Activated CD4-positive, alpha-beta T cell treated with anti-CD3 and anti-CD28 coated beads for 48 hours (primary cell): ENCODE measurements at regions not wholly inside any gene's neighbourhood (a gene's known extent, or its start where the extent isn't known, plus 50 kb on each side); places are given as distances from the start of the nearest gene placed in this dataset.

Experiments used
- DNase-seq: peaks from one replicate; pipeline ENCODE4 v3.0.0-alpha.2; 2020

GRCh38 chr5:88394536-88395175, 126.0 kb upstream of the TMEM161B start:
- DNase-seq, result no peak

GRCh38 chr5:88393716-88394535, 125.3 kb upstream of the TMEM161B start:
- DNase-seq, result no peak

GRCh38 chr5:88393042-88393441, 124.4 kb upstream of the TMEM161B start:
- no peak for DNase-seq

- DNase-seq, result no peak
Measured at GRCh38 chr5:88391991-88392390, 123.3 kb upstream of the TMEM161B start.

- DNase-seq, result no peak
Measured at GRCh38 chr5:88391116-88391515, 122.5 kb upstream of the TMEM161B start.

- DNase-seq, result no peak
Measured at GRCh38 chr5:88390481-88390880, 121.8 kb upstream of the TMEM161B start.

- no peak for DNase-seq
Measured at GRCh38 chr5:88390096-88390441, 121.4 kb upstream of the TMEM161B start.

- no peak for DNase-seq
Measured at GRCh38 chr5:88389338-88390095, 120.9 kb upstream of the TMEM161B start.

GRCh38 chr5:88388476-88389337, 120.1 kb upstream of the TMEM161B start:
- no peak for DNase-seq

GRCh38 chr5:88384886-88385285, 116.2 kb upstream of the TMEM161B start:
- no peak for DNase-seq

GRCh38 chr5:88380332-88380731, 111.7 kb upstream of the TMEM161B start:
- no peak for DNase-seq

- DNase-seq, result no peak
Measured at GRCh38 chr5:88377705-88378656, 109.3 kb upstream of the TMEM161B start.

GRCh38 chr5:88377240-88377639, 108.6 kb upstream of the TMEM161B start:
- no peak for DNase-seq

GRCh38 chr5:88376728-88377127, 108.1 kb upstream of the TMEM161B start:
- no peak for DNase-seq

- DNase-seq, result no peak
Measured at GRCh38 chr5:88374391-88374790, 105.7 kb upstream of the TMEM161B start.

- no peak for DNase-seq
Measured at GRCh38 chr5:88370824-88371223, 102.2 kb upstream of the TMEM161B start.

- no peak for DNase-seq
Measured at GRCh38 chr5:88368201-88368600, 99.6 kb upstream of the TMEM161B start.

GRCh38 chr5:88364991-88365390, 96.3 kb upstream of the TMEM161B start:
- DNase-seq, result no peak

- DNase-seq, result no peak
Measured at GRCh38 chr5:88355490-88356050, 86.9 kb upstream of the TMEM161B start.

GRCh38 chr5:88325868-88326267, 57.2 kb upstream of the TMEM161B start:
- DNase-seq, result no peak

GRCh38 chr5:88322785-88323184, 54.1 kb upstream of the TMEM161B start:
- DNase-seq, result no peak
